IPS-15b (cell line): ENCODE measurements at regions not wholly inside any gene's neighbourhood (a gene's known extent, or its start where the extent isn't known, plus 50 kb on each side); places are given as distances from the start of the nearest gene placed in this dataset.

Experiments
- H3K27me3 ChIP-seq: one replicate; pipeline ENCODE4 v1.6.1; 2013; ENCODE audit warnings: low read length; ENCODE audit not compliant: control insufficient read depth, insufficient read depth
- H3K36me3 ChIP-seq: one replicate; pipeline ENCODE4 v1.6.1; 2013; ENCODE audit warnings: low read length; ENCODE audit not compliant: control insufficient read depth, insufficient read depth
- H3K4me1 ChIP-seq: one replicate; pipeline ENCODE4 v1.6.1; 2013; ENCODE audit warnings: mild to moderate bottlenecking, low read length; ENCODE audit not compliant: control insufficient read depth, insufficient read depth
- H3K4me3 ChIP-seq: one replicate; pipeline ENCODE4 v1.5.1; 2013; ENCODE audit warnings: low read depth, low read length
- H3K9ac ChIP-seq: one replicate; pipeline ENCODE4 v1.6.1; 2013; ENCODE audit warnings: low read depth, mild to moderate bottlenecking, low read length
- H3K9me3 ChIP-seq: one replicate; pipeline ENCODE4 v1.6.1; 2013; ENCODE audit warnings: mild to moderate bottlenecking, low read length; ENCODE audit not compliant: control insufficient read depth, insufficient read depth

DNA sequence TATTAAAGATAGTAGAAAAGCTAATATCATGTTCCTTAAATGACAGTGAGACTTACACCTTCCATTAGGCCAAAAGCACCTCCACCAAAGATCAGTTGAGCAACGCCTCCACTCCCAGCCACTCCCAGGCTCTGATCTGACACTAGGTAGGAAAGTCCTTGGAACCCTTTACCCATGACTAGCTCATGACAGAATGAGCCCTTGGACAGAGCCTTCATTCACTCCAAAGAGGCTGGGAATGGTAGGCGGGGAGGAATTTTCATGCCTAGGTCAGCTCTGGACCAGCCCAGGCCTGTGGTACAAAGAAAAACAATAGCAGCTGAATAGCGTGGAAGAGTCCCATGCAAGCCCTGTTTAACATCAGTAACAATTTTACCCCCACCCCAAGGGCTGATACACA, 493.7 kb downstream of the NR2F1-AS1 start:
- Histone ChIP-seq H3K4me1 (no peaks in the 10 kb centered on the region), H3K36me3 (no peaks in the 10 kb centered on the region)

DNA sequence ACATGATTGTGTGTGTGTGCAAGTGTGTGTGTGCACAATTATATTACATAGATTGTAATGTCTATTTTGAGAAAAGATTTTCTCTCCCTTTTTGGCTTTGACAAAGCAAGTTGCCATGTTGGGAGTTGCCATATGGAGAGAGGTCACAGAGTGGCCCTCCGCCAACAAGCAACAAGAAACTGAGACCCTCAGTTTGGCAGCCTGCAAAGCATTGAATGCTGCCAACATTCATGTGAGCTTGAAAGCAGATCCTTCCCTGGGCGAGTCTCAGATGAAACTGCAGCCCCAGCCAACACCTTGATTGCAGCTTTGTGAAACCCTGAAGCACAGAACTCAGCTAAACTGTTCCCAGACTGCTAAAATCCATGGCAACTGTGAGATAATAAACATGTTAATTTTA, 498.0 kb downstream of the NR2F1-AS1 start:
- H3K36me3 ChIP-seq = no peaks in the 10 kb centered on the region
- H3K4me1 ChIP-seq = no peaks in the 10 kb centered on the region
- no peaks in the 10 kb centered on the region for H3K27me3 ChIP-seq
- no peaks in the 10 kb centered on the region for H3K9me3 ChIP-seq
- no peak overlapping the region for H3K4me3 ChIP-seq
- no peak overlapping the region for H3K9ac ChIP-seq

More for the DNA sequence above, 493.7 kb downstream of the NR2F1-AS1 start:
- H3K4me3 ChIP-seq = no peak overlapping the region
- H3K9ac ChIP-seq = no peak overlapping the region
- H3K9me3 ChIP-seq = no peaks in the 10 kb centered on the region
- no peaks in the 10 kb centered on the region for H3K27me3 ChIP-seq

DNA sequence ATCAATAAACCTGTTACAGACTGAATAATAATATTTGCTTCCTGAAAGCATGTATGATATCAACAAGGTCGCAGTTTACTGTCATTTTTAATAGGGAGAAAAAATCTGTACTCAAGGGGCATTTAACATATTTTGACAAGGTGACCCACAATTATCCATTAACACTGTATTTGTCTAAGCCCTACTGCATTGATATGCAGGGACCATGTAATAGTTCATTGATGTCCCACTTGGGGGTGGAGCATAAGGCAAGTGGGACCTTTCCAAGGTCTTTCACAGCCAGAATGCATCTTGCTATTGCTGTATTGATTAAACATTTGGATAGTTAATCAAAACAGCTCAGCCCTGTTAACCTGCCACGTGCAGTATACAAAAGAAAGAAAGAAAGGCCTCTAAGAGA, 502.0 kb downstream of the NR2F1-AS1 start:
- Histone ChIP-seq H3K36me3 (no peaks in the 10 kb centered on the region), H3K9me3 (no peaks in the 10 kb centered on the region), H3K27me3 (no peaks in the 10 kb centered on the region), H3K4me1 (no peaks in the 10 kb centered on the region), H3K4me3 (no peak overlapping the region), H3K9ac (no peak overlapping the region)

DNA sequence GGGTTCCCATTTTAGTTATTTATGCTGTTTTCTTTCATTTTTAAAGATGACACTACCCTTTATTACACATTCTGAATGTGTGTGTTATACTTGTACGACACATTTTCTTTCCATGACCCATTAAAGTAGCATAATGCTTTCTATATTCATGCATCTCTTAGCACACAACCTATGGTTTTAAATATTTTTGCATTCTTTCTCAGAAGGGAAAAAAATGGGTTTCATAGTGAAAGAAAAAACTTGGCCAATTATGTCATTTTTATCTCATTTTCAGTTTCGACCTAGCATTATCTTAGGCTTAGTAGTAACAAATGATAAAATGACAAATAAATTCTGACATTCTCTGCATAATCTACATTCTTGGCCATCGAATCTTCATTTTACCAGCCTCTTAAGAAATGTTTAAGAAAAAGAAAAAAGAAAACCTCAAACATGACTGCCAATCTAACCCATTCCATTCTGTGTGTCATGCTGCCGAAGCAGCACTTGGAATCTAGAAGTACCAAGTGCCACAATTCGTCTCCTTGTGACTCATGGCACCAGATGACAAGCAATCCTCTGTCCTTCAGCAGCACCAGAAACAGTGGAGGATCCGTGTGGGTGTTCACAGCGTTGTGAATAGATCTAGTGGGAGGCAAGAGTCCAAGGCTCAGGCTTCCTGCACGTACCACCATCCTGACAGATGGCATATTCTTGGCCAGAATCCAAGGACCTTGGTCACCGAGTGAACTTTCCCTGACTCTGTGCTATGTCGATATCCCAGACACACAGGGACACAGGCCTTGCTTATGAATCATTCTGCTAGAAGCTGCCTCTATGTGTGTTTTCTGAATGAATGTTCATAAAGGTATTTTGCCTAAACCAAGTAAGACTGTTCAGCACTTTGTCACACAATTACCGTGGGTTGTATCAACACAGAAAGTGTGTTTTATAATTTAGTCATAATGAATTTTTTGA, 502.7 kb downstream of the NR2F1-AS1 start:
- Histone ChIP-seq H3K36me3 (no peaks in the 10 kb centered on the region), H3K9me3 (no peaks in the 10 kb centered on the region), H3K4me3 (no peak overlapping the region), H3K4me1 (no peaks in the 10 kb centered on the region), H3K27me3 (no peaks in the 10 kb centered on the region), H3K9ac (no peak overlapping the region)

DNA sequence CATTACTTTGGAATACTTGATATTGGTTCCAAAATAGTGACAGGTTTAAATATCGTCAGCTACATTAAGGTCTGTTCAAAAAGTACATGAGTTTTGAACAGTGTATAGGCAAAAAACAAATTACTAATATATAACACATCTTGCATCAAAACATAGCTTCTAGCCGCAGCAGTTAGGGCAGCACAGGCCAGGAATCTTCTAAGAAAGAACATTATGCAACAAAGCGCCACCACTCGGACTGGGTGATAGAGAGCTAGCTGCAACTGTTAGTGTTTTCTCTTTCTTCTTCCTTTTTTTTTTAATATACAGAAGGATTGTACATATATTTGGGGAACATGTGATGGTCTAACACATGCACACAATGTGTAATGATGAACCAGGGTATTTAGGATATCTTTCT, 504.5 kb downstream of the NR2F1-AS1 start:
- no peaks in the 10 kb centered on the region for H3K4me1 ChIP-seq
- H3K9me3 ChIP-seq = no peaks in the 10 kb centered on the region

DNA sequence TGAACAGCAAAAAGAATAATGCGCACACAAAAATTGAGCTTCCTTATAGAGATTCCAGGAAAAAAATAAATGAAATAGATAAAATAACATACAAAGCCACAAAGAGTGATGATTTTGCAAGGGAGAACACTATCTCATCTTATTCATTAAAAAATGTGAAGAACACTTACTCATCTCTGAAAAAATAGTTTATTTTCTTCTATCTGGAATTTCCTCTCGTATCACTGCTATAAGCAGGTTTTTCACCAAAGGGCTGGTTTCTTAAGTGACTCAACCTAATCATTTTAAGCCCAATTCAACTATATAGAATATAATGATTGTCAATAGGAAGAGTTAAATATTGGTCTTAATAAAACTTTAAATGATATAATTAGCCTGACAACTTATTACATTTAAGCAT, 504.9 kb downstream of the NR2F1-AS1 start:
- Histone ChIP-seq H3K27me3 (no peaks in the 10 kb centered on the region), H3K9me3 (no peaks in the 10 kb centered on the region), H3K4me1 (no peaks in the 10 kb centered on the region), H3K4me3 (no peak overlapping the region), H3K36me3 (no peaks in the 10 kb centered on the region), H3K9ac (no peak overlapping the region)

More for the DNA sequence above, 504.5 kb downstream of the NR2F1-AS1 start:
- H3K9ac ChIP-seq = no peak overlapping the region
- no peak overlapping the region for H3K4me3 ChIP-seq
- H3K27me3 ChIP-seq = no peaks in the 10 kb centered on the region
- no peaks in the 10 kb centered on the region for H3K36me3 ChIP-seq

DNA sequence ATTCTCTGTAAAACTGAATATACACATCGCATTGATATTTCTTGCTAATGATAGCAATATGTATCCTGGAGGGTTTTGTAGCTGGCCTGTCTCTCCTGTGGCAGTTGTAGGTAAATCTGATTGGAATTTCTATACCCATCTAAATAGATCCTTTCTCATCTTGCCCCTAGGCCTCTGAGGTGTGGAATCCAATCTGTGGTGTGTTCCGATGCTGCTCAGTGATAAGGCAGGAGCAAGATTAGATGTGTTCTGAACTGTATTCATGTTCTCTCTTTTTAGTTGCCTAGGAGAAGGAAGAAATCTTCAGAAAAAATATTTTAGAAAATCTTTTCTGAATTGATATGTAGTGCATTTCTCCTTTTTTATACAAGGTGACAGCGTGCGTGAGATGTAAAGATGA, 507.5 kb downstream of the NR2F1-AS1 start:
- Histone ChIP-seq H3K9me3 (no peaks in the 10 kb centered on the region), H3K4me1 (no peaks in the 10 kb centered on the region), H3K27me3 (no peaks in the 10 kb centered on the region), H3K36me3 (no peaks in the 10 kb centered on the region), H3K4me3 (no peak overlapping the region), H3K9ac (no peak overlapping the region)

DNA sequence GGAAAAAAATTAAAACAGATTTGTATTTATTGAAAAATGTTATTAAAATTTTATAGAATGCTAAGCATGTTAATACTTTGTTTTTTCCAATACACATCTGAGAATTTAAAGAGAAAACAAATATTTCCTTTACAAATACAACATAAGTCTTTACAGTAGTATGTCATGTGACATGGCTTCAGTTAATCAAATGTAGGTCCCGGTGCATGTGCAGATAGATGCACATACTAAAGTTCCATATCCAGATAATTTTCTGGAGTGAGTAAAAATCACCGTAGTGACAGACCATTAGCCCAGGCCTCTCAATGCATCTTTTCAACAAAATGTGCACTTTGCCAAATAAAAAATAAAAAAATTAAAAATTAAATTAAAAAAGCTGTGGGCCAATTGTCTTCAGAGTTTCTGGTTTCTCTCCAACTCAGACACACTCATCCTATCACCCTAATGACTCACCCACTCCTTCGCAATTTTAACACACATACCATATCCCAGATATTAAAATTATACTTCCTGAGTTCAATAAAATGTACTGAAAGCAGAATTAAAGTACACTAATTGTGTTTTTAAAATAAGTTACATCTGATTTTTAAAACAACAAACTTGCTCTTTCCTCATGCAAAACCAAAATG, 508.1 kb downstream of the NR2F1-AS1 start:
- Histone ChIP-seq H3K9ac (no peak overlapping the region), H3K4me3 (no peak overlapping the region), H3K9me3 (no peaks in the 10 kb centered on the region), H3K27me3 (no peaks in the 10 kb centered on the region), H3K36me3 (no peaks in the 10 kb centered on the region), H3K4me1 (no peaks in the 10 kb centered on the region)

DNA sequence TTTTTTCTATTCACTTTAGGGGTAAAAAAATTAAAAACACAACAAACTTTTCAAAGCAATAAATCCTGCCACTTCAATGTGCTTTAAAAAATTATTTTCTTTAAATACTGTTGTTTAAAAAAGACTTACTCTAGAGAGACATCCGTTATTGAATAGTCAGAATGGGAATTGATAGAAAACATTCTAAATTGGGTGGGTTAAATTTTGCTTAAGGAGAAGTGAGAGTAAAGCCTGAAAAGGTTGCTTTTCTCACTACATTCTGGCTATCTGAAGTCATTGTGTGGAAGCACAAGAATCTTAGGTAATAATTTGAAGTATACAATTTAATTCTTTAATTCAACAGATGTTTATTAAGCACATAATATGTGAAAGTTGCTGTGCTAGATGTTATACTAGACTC, 509.3 kb downstream of the NR2F1-AS1 start:
- no peak overlapping the region for H3K9ac ChIP-seq
- no peaks in the 10 kb centered on the region for H3K36me3 ChIP-seq
- H3K27me3 ChIP-seq = no peaks in the 10 kb centered on the region
- H3K9me3 ChIP-seq = no peaks in the 10 kb centered on the region
- no peaks in the 10 kb centered on the region for H3K4me1 ChIP-seq
- no peak overlapping the region for H3K4me3 ChIP-seq

DNA sequence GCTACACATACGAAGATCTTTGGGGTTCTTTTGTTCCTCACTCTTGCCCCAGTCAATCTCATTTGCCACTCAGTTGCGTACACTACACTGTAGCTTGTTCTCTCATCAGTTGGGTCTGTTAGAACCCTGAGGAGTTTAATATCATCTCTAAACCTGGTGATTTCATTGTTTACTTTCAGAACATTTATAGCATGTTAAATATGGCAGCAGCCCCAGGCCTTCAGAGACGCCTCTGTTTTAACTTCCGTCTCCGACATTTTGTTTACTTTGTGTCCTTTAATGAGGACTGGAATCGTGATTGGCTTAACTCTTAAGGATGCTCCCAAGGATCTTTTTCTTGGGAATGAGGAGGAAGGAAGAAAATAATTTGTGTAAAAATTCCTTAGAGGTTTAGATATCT, 510.1 kb downstream of the NR2F1-AS1 start:
- H3K4me1 ChIP-seq = no peaks in the 10 kb centered on the region
- no peaks in the 10 kb centered on the region for H3K27me3 ChIP-seq

DNA sequence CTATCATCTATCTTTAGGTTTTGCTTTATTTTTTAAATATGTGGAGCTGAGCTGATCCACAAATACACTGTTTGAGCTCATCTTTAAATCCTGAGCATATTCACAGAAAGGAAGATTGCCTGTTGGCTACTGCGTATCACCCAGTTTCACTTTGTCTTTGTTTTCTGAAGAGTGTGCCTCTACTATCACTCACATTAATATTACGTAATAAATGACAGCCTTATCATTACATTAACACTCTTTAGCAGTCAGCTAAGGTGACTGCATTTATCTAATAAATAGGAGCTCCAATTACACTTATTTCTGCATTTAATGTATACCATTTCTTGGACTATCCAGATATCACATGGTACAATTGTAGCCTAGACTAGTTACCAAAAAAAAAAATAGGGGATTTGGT, 511.7 kb downstream of the NR2F1-AS1 start:
- Histone ChIP-seq H3K4me3 (no peak overlapping the region), H3K9me3 (no peaks in the 10 kb centered on the region), H3K9ac (no peak overlapping the region), H3K4me1 (no peaks in the 10 kb centered on the region), H3K36me3 (no peaks in the 10 kb centered on the region), H3K27me3 (no peaks in the 10 kb centered on the region)

More for the DNA sequence above, 510.1 kb downstream of the NR2F1-AS1 start:
- Histone ChIP-seq H3K9ac (no peak overlapping the region), H3K36me3 (no peaks in the 10 kb centered on the region), H3K9me3 (no peaks in the 10 kb centered on the region), H3K4me3 (no peak overlapping the region)

DNA sequence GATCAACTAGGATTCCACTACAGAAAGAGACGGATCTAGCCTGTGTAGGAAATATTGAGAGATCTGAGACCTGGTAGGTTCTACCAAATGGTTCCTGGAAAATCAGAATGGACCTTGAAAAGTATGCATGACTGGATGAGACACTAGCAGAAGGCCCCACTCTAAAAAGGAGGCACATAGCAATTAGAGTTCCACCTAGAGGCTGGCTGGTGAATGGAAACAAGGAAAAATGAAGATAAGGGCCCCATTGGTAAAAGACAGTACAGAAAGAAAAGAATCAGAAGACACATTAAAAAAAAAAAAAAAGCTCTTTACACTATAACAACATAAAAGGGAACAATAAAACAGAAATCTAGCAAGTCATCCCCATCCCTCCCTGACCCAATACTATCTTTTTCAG, 518.5 kb downstream of the NR2F1-AS1 start:
- H3K36me3 ChIP-seq = no peaks in the 10 kb centered on the region
- no peaks in the 10 kb centered on the region for H3K9me3 ChIP-seq
- no peaks in the 10 kb centered on the region for H3K27me3 ChIP-seq
- no peak overlapping the region for H3K4me3 ChIP-seq
- H3K9ac ChIP-seq = no peak overlapping the region
- H3K4me1 ChIP-seq = no peaks in the 10 kb centered on the region
